ENCODE measurements at regions not wholly inside any gene's neighbourhood (a gene's known extent, or its start where the extent isn't known, plus 50 kb on each side); places are given as distances from the start of the nearest gene placed in this dataset.

GRCh38 chrX:39406799-39407198, 605.5 kb downstream of the MID1IP1 start:
- DNase-seq (ENCODE audit: low read depth): no peak
- H3K4me3 ChIP-seq (ENCODE audit: low read depth, low read length): no peak overlapping the region
- no peak for TF ChIP-seq CTCF (conservative IDR thresholded peaks at IDR 0.05; ENCODE audit: low read depth, low read length)

DNA sequence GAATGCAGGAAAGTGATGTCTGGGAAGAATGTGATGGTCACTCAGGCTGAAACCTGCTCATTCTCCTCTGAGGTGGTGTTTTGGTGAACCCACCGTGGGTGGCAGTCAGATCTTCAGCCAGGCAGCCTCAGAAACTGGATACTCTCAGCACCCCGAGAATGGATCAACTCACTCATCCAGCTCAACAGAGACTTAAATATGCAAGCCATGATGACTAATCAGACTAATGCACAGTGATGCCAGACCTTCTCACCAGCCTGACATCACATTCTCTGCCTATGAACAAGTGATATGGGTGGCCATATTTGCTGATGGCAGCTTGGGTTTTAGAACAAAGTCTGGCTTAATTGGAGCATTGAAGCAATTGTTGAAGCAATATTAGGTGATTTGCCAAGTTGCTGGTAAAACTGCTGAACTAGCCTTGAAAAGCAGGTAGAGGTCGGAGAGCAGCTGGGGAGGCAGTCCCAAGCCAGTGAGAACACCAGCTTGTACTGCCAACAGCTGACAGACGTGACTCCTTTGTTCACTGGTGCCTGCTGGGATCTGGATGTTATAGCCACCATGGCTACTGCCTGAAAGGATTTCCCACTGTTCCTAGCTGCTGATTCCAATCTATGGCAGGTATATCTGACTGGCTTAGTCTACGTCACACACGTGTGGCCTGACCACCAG, 608.1 kb downstream of the MID1IP1 start:
- no peak overlapping the region for H3K4me3 ChIP-seq (ENCODE audit: low read depth, low read length)
- no peak for TF ChIP-seq CTCF (conservative IDR thresholded peaks at IDR 0.05; ENCODE audit: low read depth, low read length)
- no peak for DNase-seq (ENCODE audit: low read depth)

DNA sequence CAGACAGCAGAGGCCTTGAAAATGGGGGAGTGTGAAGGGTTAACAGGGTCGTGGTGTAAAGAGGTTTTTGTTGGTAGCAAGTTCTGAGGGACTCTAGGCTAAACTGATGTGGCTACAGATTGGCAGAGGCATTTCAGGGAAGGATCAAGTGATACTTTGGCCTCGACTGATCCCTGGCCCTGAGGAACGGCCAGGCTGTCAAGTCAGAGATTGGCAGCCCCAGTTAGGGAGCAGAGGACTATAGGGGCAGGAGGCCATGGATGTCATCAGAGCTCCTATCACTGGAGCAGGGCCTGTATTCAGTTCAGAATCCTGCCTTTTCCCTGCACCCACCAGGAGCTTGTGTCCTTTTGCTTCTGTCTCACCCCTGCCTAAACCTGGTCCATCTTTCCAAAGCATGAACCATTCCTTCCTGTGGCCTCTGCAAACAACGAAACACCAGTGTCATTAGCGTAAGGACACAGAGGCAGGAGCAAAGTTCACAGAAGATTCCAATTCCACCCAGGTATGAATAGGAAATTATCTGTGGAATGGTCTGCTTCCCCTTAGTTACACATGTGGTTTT, 613.1 kb downstream of the MID1IP1 start:
- no peak for DNase-seq (ENCODE audit: low read depth)
- no peak for TF ChIP-seq CTCF (conservative IDR thresholded peaks at IDR 0.05; ENCODE audit: low read depth, low read length)
- no peak overlapping the region for H3K4me3 ChIP-seq (ENCODE audit: low read depth, low read length)

DNA sequence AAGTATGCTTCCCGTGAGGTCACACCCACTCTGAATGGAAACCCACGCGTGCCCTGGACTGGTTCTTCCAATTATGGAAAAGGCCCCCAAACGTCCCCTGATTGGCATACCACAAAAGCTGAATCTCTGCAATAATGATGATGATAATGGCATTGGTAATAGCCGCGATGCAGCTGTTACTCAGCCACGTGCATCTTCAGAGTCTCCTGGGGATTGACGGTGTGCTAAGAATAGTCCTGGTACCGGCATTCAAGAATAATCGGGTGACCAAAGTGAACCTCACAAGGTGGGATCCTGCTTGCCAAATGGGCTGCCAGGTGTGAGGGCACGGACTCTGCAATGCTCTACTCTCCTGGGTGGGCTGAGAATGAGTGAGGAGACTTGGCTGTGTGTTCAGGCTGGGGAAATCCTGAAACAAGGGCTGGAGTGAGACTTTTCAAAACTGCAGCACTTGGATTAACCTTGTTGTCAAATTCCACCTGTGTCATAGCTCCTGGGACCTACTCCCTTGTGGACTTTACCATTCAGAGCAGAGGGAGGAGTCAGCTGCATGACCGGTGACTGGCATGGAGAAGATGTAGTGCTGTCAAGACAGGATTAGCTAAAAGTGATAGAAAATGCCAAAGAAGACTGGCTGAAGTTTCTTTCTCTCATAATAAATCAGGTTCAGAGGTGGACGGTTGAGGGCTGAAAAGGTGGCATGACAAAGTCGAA, 615.4 kb downstream of the MID1IP1 start:
- DNase-seq (ENCODE audit: low read depth): no peak
- no peak overlapping the region for H3K4me3 ChIP-seq (ENCODE audit: low read depth, low read length)
- TF ChIP-seq CTCF (conservative IDR thresholded peaks at IDR 0.05; ENCODE audit: low read depth, low read length): no peak

- no peak for DNase-seq (ENCODE audit: low read depth)
- no peak for TF ChIP-seq CTCF (conservative IDR thresholded peaks at IDR 0.05; ENCODE audit: low read depth, low read length)
- no peak overlapping the region for H3K4me3 ChIP-seq (ENCODE audit: low read depth, low read length)
These were observed 617.0 kb downstream of the MID1IP1 start for GRCh38 chrX:39418254-39418704.

GRCh38 chrX:39418731-39419638, 617.7 kb downstream of the MID1IP1 start:
- no peak for DNase-seq (ENCODE audit: low read depth)
- no peak for TF ChIP-seq CTCF (conservative IDR thresholded peaks at IDR 0.05; ENCODE audit: low read depth, low read length)
- no peak overlapping the region for H3K4me3 ChIP-seq (ENCODE audit: low read depth, low read length)
